Natural killer cell treated with Interleukin-12 subunit alpha and Interleukin-12 subunit beta and Interleukin-15 and Interleukin-18, amount 100 ng/mL, for 72 hours (primary cell): ENCODE measurements at regions not wholly inside any gene's neighbourhood (a gene's known extent, or its start where the extent isn't known, plus 50 kb on each side); places are given as distances from the start of the nearest gene placed in this dataset.

Experiments used
- ATAC-seq, 2 donors: fragments of 150-1000 bp; cut with Tn5 transposase in 1 of 2; sonication (Bioruptor Pico), chemical (Tn5 transposase) in 1 of 2; 2 replicates each; pipeline ENCODE4 v1.10.0; 2021
- DNase-seq: peaks from one replicate; pipeline ENCODE4 v3.0.0; 2022; ENCODE audit warnings: low spot score
- H3K27ac Mint-ChIP-seq, 2 donors: 1 replicate in 1 of 2; 2 replicates in 1 of 2; pipeline ENCODE4 v1.8.0; 2022; ENCODE audit warnings: mixed read lengths in 2 of 2, mild to moderate bottlenecking in 1 of 2, moderate library complexity in 1 of 2
- H3K27me3 Mint-ChIP-seq, 2 donors: 1 replicate in 1 of 2; 2 replicates in 1 of 2; pipeline ENCODE4 v1.8.0; 2022; ENCODE audit warnings: mixed read lengths in 2 of 2
- H3K36me3 Mint-ChIP-seq: one replicate; pipeline ENCODE4 v1.8.0; 2022; ENCODE audit warnings: mixed read lengths
- H3K4me1 Mint-ChIP-seq, 2 donors: 1 replicate in 1 of 2; 2 replicates in 1 of 2; pipeline ENCODE4 v1.8.0; 2022; ENCODE audit warnings: low read depth in 2 of 2, mixed read lengths in 2 of 2, mild to moderate bottlenecking in 1 of 2
- H3K4me3 Mint-ChIP-seq: one replicate; pipeline ENCODE4 v1.8.0; 2022; ENCODE audit warnings: mixed read lengths
- H3K9me3 Mint-ChIP-seq: 2 replicates; pipeline ENCODE4 v1.8.0; 2022; ENCODE audit warnings: mixed read lengths

DNA sequence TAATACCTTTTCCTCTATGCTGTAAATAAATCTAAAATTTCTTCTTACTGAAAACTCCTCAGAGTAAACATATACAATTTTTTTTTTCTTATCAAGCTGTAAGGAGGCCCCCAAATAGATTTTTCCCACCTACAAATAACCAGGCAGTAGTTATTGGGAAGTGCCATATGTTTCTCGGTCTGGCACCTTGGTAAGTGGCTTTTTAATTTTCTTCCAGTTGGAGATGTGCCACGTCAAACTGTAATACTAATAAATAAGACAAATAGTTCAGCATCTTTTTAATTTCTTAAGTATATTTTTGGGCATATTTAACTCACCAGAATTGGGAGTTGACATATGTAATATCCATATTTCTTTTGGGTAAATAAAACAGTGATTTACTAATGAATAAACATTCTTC lies 346.3 kb downstream of the DIPK2A start:
- H3K4me1 Mint-ChIP-seq, result no peaks in the 10 kb centered on the region
- no peak overlapping the region for H3K27ac Mint-ChIP-seq
- no peaks in the 10 kb centered on the region for H3K27me3 Mint-ChIP-seq
- DNase-seq (no peak), ATAC-seq (no peak)
- no peaks in the 10 kb centered on the region for H3K9me3 Mint-ChIP-seq
- no peak overlapping the region for H3K4me3 Mint-ChIP-seq
- no peaks in the 10 kb centered on the region for H3K36me3 Mint-ChIP-seq

DNA sequence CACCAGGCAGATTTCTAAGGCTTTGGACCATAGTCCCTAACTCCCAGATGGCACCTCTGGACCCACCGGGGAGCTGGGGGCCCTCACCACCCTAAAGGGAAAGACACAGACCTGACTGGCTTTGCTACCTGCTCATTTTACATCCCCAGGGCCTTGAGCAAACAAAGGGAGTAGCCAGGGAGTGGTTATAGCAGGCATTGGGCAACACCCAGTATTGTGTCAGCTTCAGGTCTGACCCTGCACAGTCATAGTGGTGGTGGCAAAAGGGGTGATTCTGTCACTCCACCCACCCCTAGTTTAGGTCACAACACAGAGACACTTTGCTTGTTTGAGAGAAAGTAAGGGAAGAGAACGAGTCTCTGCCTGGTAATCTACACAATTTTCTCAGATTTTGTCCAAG lies 352.5 kb downstream of the DIPK2A start:
- DNase-seq (no peak), ATAC-seq (peak in 1 of 2 donors; percentile 24)
- H3K9me3 Mint-ChIP-seq, result peaks cover 18% of the 10 kb centered on the region
- no peaks in the 10 kb centered on the region for H3K4me1 Mint-ChIP-seq
- H3K36me3 Mint-ChIP-seq, result peaks cover 9% of the 10 kb centered on the region
- no peak overlapping the region for H3K4me3 Mint-ChIP-seq
- H3K27ac Mint-ChIP-seq, result no peak overlapping the region
- H3K27me3 Mint-ChIP-seq, result peaks cover 0 to 5% of the 10 kb centered on the region in 2 donors

DNA sequence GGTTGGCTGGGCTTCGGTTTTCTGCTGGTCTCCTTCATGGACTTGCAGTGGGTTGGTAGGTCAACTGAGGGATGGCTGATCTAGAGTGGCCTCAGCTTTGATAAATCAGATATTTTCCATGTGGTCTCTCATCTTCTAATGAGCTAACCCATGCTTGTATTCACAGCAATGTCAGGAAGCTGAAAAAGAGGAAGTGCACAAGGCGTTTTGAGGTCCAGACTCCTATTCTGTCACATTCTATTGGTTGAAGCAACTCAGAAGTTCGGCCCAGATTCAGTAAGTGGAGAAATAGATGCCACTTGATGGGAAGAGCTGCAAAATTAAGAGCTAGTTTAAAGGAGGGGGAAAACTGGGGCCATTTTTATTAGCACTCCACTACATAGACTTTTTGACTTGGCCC lies 361.2 kb downstream of the DIPK2A start:
- Mint-ChIP-seq H3K4me3 (no peak overlapping the region), H3K27me3 (peaks cover 0 to 2% of the 10 kb centered on the region in 2 donors), H3K9me3 (peaks cover 14% of the 10 kb centered on the region), H3K27ac (no peak overlapping the region), H3K36me3 (no peaks in the 10 kb centered on the region), H3K4me1 (no peaks in the 10 kb centered on the region)
- ATAC-seq (no peak), DNase-seq (no peak)

DNA sequence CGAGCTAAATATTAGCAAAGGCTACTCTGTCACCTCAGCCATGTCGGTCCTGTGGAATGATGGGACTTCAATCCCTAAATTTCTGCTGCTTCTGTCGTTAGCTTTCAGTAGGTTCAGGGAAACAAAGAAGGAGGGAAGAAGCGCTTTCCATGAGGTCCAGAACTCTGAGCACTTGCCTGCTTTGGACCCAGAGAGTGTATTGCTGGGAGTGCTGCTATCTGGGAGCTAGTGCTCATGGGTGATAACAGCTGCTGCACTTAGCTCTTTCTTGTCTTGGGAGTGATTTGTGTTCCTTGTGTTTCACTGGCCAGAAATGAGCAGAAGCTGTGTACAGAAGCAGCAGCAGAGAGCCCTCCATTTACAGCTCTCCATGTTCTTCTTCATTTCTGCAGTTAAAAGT lies 369.8 kb downstream of the DIPK2A start:
- no peaks in the 10 kb centered on the region for H3K4me1 Mint-ChIP-seq
- no peak for DNase-seq
- no peak overlapping the region for H3K4me3 Mint-ChIP-seq

DNA sequence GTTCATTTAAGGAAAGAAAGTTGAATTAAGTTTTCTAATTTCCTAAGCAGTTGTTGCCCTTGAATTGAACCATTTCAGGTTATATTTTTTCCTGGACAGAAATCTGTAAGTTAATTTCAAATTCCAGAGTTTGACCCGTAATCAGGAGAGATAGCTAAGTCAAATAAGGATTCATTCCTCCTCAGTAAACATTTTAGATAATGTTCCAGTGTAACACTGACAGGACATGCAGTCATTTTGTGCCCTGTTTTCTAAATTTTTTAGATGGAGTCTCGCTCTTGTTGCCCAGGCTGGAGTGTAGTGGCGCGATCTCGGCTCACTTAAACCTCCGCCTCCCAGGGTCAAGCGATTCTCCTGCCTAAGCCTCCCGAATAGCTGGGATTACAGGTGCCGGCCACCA lies 371.7 kb downstream of the DIPK2A start:
- H3K27ac Mint-ChIP-seq, result no peak overlapping the region

More for the DNA sequence above, 369.8 kb downstream of the DIPK2A start:
- ATAC-seq, result no peak
- Mint-ChIP-seq H3K36me3 (no peaks in the 10 kb centered on the region), H3K27ac (no peak overlapping the region), H3K27me3 (peaks cover 0 to 6% of the 10 kb centered on the region in 2 donors), H3K9me3 (no peaks in the 10 kb centered on the region)

DNA sequence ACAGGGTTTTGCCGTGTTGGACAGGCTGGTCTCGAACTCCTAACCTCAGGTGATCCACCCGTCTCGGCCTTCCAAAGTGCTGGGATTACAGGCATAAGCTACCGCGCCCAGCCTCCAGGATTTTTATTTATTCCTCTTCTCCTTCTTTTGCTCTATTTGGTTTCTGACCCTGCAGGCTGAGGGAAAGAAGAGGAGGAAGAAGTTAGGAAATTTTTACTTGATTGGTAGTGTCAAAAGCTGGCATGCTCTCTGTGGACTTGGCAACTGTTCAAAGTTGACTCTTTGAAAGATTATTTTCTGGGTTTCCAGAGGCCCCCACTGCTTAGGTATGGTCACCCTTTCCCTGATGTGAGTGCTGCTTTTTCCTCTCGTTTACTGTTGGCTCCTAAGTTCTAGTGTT lies 372.2 kb downstream of the DIPK2A start:
- no peaks in the 10 kb centered on the region for H3K4me1 Mint-ChIP-seq
- H3K27me3 Mint-ChIP-seq, result peaks cover 0 to 6% of the 10 kb centered on the region in 2 donors
- ATAC-seq, result no peak
- no peak for DNase-seq
- no peak overlapping the region for H3K4me3 Mint-ChIP-seq
- no peaks in the 10 kb centered on the region for H3K36me3 Mint-ChIP-seq
- H3K9me3 Mint-ChIP-seq, result no peaks in the 10 kb centered on the region
- no peak overlapping the region for H3K27ac Mint-ChIP-seq

More for the DNA sequence above, 371.7 kb downstream of the DIPK2A start:
- H3K27me3 Mint-ChIP-seq, result peaks cover 0 to 6% of the 10 kb centered on the region in 2 donors
- no peaks in the 10 kb centered on the region for H3K9me3 Mint-ChIP-seq
- ATAC-seq (no peak), DNase-seq (no peak)
- no peaks in the 10 kb centered on the region for H3K36me3 Mint-ChIP-seq
- H3K4me1 Mint-ChIP-seq, result no peaks in the 10 kb centered on the region
- H3K4me3 Mint-ChIP-seq, result no peak overlapping the region

DNA sequence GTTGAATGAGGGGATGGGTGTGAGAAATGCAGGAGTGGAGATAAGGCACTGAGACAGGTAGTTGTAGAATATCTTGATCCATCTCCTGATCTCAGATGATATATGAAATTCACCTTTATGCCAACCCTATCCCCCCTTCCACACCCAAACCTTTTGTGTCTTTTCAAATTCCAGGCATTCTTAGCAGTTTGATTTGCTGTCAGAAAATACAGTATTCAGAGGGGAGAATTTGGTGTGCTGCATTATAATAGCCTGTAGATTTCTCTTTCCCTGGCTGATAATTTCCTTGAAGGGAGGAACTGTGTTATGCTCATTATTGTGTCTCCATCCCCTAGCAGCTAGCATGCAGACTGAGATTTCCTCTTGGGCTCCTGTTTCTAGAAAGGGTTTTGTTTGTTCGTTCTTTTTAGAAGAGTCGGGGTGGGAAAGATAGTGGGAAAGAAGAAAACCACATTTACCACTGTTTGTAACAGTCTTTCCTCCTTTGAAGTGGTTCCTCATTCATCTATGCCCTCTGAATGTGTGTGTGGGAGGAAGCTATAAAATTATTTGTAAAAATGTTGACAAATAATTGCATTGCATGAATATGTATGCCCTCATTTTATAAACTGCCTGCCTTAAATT lies 373.4 kb downstream of the DIPK2A start:
- DNase-seq (no peak), ATAC-seq (no peak)
- Mint-ChIP-seq H3K4me1 (no peaks in the 10 kb centered on the region), H3K27ac (no peak overlapping the region), H3K4me3 (no peak overlapping the region), H3K36me3 (no peaks in the 10 kb centered on the region), H3K27me3 (peaks cover 0 to 6% of the 10 kb centered on the region in 2 donors), H3K9me3 (no peaks in the 10 kb centered on the region)

DNA sequence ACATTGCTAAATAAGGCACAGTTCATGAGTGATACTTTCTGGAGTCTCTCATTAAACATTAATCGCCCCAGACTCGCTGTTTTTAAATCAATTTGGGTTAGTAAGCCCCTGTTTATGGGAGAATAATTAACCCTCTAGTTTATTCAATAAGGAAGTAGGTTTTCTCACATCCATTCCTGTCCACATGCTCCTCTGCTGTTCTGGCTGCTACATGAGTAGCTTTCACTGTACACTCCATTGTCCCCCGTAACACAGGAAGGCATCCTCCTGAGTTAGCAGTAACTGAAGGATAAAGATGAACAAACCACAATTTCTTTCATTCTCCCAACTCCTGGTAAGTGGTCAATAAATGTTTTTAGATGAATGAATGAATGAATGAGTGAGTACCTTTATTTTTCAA lies 378.5 kb downstream of the DIPK2A start:
- Mint-ChIP-seq H3K27ac (no peak overlapping the region), H3K4me3 (no peak overlapping the region), H3K36me3 (no peaks in the 10 kb centered on the region), H3K9me3 (no peaks in the 10 kb centered on the region), H3K4me1 (no peaks in the 10 kb centered on the region), H3K27me3 (no peaks in the 10 kb centered on the region)
- ATAC-seq, result no peak
- DNase-seq, result no peak

DNA sequence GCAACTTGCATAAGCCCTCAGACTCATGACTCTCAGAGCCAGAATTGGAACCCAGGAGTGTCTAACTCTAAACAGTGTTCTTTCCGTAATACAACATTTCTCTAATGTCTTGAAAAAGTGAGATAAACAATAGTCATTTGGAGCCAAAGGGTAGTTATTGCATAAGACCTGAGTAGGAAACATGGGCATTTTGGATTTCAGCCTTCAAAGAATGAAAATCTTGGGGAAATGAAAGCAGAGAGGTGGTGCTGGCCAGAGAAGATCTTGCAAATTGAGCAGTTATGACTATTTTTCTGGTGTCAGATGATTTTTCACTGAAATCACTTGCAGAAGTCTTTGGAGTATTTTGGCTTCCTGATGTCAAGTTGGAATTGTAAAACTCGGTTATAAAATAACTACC lies 379.4 kb downstream of the DIPK2A start:
- ATAC-seq, result no peak
- no peak overlapping the region for H3K4me3 Mint-ChIP-seq
- H3K4me1 Mint-ChIP-seq, result no peaks in the 10 kb centered on the region
- no peaks in the 10 kb centered on the region for H3K9me3 Mint-ChIP-seq
- H3K27ac Mint-ChIP-seq, result no peak overlapping the region
- no peaks in the 10 kb centered on the region for H3K36me3 Mint-ChIP-seq
- no peaks in the 10 kb centered on the region for H3K27me3 Mint-ChIP-seq
- no peak for DNase-seq

DNA sequence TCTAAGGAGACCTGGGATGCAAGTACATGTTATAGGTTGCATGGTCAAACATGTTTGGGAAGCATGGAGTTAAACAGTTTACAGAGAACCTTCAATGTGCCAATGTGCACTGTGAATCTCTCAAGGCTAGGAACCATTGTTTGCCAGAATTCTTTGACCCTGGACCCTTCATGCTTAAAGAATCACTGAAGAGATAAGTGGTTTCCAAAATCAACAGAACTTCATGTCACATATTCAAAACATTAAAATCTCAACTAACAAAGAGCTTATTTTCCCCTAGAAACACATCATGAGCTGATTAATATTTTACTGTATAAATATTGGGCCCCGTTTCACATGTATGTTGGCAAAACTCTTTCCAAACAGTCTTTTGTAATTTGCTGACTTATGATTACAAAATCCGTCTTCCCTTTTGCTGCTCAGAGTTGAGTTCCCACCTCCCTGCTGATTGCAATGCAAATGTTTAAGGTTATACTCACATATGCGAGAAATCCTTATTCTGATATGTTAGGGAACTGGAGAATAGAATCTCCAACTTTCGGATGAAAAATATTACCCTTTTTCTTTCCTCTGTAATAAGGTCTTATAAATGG lies 380.2 kb downstream of the DIPK2A start:
- Mint-ChIP-seq H3K27me3 (no peaks in the 10 kb centered on the region), H3K9me3 (no peaks in the 10 kb centered on the region), H3K36me3 (no peaks in the 10 kb centered on the region), H3K4me3 (no peak overlapping the region), H3K27ac (no peak overlapping the region), H3K4me1 (no peaks in the 10 kb centered on the region)
- ATAC-seq (no peak), DNase-seq (no peak)

DNA sequence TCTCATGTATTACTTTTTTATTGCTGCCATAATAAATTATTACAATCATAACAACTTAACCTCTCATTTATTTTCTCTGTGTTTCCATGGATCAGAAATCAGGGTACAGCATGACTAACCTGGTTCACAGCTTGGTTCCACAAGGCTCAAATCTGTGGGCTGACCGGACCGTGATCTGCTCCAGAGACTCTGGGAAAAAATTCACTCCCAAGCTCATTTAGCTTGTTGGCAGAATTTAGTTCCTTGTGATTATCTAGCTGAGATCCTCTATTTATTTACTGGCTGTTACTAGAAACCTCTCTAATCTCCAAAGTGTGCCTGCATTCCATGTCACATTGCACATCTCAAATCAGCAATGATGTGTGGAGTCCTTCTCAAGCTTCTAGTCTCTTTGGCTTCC lies 386.6 kb downstream of the DIPK2A start:
- Mint-ChIP-seq H3K9me3 (peaks cover 10% of the 10 kb centered on the region), H3K4me3 (no peak overlapping the region), H3K27ac (no peak overlapping the region), H3K4me1 (no peaks in the 10 kb centered on the region), H3K36me3 (peaks cover 6% of the 10 kb centered on the region), H3K27me3 (no peaks in the 10 kb centered on the region)
- ATAC-seq (no peak), DNase-seq (no peak)

DNA sequence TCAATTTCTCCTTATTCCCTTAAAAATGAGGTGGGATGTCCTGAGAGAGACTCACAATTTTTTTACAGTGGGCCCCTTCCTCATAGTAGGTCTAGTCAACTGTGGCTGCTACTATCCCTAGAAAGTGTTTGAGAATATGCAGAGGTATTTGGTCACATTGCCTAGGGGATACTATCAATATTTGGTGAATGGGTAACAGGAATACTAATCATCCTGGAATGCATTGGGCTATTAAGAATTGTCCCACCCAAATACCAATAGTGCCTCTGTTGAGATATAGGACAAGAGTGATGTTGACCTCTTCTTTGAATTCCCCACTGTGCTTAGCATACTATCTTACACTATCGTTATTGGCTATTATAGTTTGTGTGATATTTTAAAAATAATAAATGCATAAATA lies 389.4 kb downstream of the DIPK2A start:
- Mint-ChIP-seq H3K27me3 (no peaks in the 10 kb centered on the region), H3K4me3 (no peak overlapping the region), H3K27ac (no peak overlapping the region), H3K9me3 (peaks cover 14% of the 10 kb centered on the region), H3K4me1 (no peaks in the 10 kb centered on the region), H3K36me3 (peaks cover 9% of the 10 kb centered on the region)
- no peak for ATAC-seq
- no peak for DNase-seq

DNA sequence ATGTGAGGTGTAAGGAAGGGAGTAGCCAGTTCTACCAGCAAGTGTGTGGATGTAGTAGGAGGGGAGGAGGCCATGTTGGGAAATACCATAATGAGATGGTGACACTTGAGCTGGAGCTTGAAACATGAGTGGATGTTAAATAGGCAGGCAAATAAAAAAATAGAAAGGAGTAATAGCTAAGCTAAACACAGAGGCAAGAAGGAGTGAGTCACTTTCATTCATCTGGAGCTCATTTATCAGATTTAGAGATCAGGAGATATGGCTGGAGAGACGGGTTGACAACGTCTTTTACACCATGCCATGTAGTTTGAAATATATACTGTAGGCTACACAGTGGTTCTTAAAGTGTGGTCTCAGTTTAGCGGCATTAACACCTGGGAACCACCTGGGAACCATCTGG lies 390.5 kb downstream of the DIPK2A start:
- DNase-seq, result no peak
- no peak for ATAC-seq
- no peaks in the 10 kb centered on the region for H3K4me1 Mint-ChIP-seq
- H3K27ac Mint-ChIP-seq, result no peak overlapping the region
- no peak overlapping the region for H3K4me3 Mint-ChIP-seq
- H3K27me3 Mint-ChIP-seq, result no peaks in the 10 kb centered on the region
- H3K9me3 Mint-ChIP-seq, result peaks cover 18% of the 10 kb centered on the region
- peaks cover 14% of the 10 kb centered on the region for H3K36me3 Mint-ChIP-seq

DNA sequence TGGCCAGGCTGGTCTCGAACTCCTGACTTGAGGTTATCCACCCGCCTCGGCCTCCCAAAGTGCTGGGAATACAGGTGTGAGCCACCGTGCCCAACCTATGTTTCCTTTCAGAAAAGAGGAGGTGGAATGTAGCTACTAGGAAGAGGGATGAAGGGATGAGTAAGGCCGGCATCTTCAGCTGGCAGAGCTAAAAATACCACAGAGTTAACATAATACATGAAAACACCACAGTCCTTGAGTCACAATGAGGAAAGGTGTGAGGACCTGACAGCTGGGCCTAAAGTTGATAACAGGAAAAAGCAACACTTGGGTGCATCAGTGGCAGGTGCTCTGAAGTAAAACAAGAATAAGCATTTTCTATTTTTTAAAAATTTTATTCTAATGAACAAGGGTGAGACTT lies 392.2 kb downstream of the DIPK2A start:
- Mint-ChIP-seq H3K27ac (no peak overlapping the region), H3K36me3 (peaks cover 22% of the 10 kb centered on the region), H3K27me3 (no peaks in the 10 kb centered on the region), H3K4me1 (no peaks in the 10 kb centered on the region), H3K4me3 (no peak overlapping the region), H3K9me3 (peaks cover 24% of the 10 kb centered on the region)
- ATAC-seq (no peak), DNase-seq (no peak)

DNA sequence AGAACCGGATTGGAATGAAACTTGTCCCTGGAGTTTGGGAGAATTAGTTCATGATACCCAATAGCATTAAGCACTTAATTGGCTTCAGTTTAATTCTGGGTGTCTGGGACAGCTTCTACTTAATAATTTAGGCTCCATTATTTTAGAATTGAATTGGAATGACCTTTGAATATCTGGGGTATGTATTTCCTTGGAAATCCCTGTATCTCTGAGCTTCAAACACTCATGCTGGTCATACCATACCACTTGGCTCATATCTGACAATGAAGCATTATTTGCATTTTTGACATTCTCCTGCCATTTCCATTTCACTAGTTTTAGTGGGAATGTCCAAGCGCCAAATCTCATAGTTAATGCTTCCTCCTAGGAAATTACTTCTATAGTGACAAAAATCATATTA lies 393.1 kb downstream of the DIPK2A start:
- H3K9me3 Mint-ChIP-seq, result peaks cover 24% of the 10 kb centered on the region
- no peaks in the 10 kb centered on the region for H3K4me1 Mint-ChIP-seq
- H3K36me3 Mint-ChIP-seq, result peaks cover 22% of the 10 kb centered on the region
- no peak for ATAC-seq
- H3K4me3 Mint-ChIP-seq, result no peak overlapping the region
- no peaks in the 10 kb centered on the region for H3K27me3 Mint-ChIP-seq
- no peak for DNase-seq
- H3K27ac Mint-ChIP-seq, result no peak overlapping the region
